Fibroblast of lung (primary cell): ENCODE measurements at regions not wholly inside any gene's neighbourhood (a gene's known extent, or its start where the extent isn't known, plus 50 kb on each side); places are given as distances from the start of the nearest gene placed in this dataset.

Experiments used
- EZH2 ChIP-seq: IDR thresholded peaks from 2 replicates; pipeline ENCODE4 v1.5.1; 2012; ENCODE audit warnings: low read length, control low read depth, mild to moderate bottlenecking; ENCODE audit errors: missing control alignments
- TF ChIP-seq, protein P1 (sequence below), 2 donors: IDR thresholded peaks in 1 of 2; conservative IDR thresholded peaks in 1 of 2; 1 replicate in 1 of 2; 2 replicates in 1 of 2; pipeline ENCODE4 v1.5.1; 2011 to 2012; ENCODE audit warnings: low read length in 2 of 2, control low read depth in 1 of 2, inconsistent platforms in 1 of 2, low read depth in 1 of 2, mild to moderate bottlenecking in 1 of 2

- no peak for TF ChIP-seq EZH2
- TF ChIP-seq, protein P1, sequence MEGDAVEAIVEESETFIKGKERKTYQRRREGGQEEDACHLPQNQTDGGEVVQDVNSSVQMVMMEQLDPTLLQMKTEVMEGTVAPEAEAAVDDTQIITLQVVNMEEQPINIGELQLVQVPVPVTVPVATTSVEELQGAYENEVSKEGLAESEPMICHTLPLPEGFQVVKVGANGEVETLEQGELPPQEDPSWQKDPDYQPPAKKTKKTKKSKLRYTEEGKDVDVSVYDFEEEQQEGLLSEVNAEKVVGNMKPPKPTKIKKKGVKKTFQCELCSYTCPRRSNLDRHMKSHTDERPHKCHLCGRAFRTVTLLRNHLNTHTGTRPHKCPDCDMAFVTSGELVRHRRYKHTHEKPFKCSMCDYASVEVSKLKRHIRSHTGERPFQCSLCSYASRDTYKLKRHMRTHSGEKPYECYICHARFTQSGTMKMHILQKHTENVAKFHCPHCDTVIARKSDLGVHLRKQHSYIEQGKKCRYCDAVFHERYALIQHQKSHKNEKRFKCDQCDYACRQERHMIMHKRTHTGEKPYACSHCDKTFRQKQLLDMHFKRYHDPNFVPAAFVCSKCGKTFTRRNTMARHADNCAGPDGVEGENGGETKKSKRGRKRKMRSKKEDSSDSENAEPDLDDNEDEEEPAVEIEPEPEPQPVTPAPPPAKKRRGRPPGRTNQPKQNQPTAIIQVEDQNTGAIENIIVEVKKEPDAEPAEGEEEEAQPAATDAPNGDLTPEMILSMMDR (conservative IDR thresholded peaks at IDR 0.05 in 1 of 2, IDR thresholded peaks at IDR 0.05 in 1 of 2; ENCODE audit: low read depth in 1 of 2, low read length in 2 of 2), result no peak
These were observed 2178.3 kb upstream of the PIK3C3 start for GRCh38 chr18:39776766-39777165.
